NT2/D1 (cell line): ENCODE measurements at regions not wholly inside any gene's neighbourhood (a gene's known extent, or its start where the extent isn't known, plus 50 kb on each side); places are given as distances from the start of the nearest gene placed in this dataset.

ENCODE experiments used
- YY1 ChIP-seq: IDR thresholded peaks from 2 replicates; pipeline ENCODE4 v1.6.1; 2011; ENCODE audit not compliant: insufficient read length, insufficient read depth
- ZNF274 ChIP-seq: IDR thresholded peaks from 2 replicates; pipeline ENCODE4 v1.6.1; 2011; ENCODE audit warnings: mild to moderate bottlenecking, low read depth, low read length

DNA sequence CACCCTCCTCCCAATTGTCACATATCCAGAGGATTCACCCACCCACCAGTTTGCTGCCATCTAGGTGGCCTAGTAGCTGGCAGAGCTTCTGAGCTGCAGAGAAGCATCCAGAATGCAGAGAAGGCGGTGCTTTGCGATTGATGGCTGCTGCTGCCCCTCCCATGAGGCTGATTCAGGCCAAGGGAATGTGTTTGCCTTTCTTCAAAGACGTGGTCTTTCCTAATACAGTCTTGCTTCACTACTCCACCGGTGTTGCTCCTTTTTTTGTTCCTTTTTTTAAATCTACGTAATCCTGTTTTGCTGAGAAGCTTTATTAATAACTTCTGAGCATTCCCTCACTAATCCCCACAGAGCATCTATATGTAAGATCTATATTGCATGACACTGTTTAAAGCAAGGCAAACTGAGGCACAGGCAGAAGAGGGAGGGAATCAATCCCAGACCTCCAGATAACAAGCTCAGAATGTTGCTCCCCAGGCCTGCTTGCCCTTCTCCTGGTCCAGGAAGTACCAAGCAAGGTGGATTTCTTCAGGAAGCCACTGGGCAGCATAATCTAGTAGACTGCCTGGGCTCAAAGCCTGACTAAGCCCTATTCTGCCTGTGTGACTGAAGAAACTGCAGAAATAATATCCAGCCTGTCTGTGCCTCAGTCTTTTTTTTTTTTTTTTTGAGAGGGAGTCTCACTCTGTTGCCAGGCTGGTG, 275.5 kb upstream of the FMN2 start:
- TF ChIP-seq YY1 (no peak), ZNF274 (no peak)
